GM12878 (cell line): ENCODE measurements at regions not wholly inside any gene's neighbourhood (a gene's known extent, or its start where the extent isn't known, plus 50 kb on each side); places are given as distances from the start of the nearest gene placed in this dataset.

Experiments used
- ATAC-seq: fragments of 200-7000 bp; cut with Tn5 transposase; 3 replicates; pipeline ENCODE4 v1.9.1; 2020; ENCODE audit warnings: mild to moderate bottlenecking, moderate library complexity
- BruUV-seq: library from RNA; stranded (reverse); fragments of 400-500 nt; replicated peaks from 2 replicates; lab custom pipeline; 2021; lab: Mats Ljungman, UMichigan
- CTCF ChIA-PET: fragments of 300-600 bp; sonication (Branson Sonifier 250); formaldehyde crosslinking; extraction: SDS; loops from one replicate; lab custom pipeline; 2021; ENCODE audit warnings: inconsistent platforms; lab: Yijun Ruan, JAX
- POLR2A ChIA-PET: fragments of 350-600 bp; formaldehyde crosslinking; extraction: SDS; loops from one replicate; lab custom pipeline; 2021; ENCODE audit warnings: inconsistent platforms; lab: Charles Lee
- RAD21 ChIA-PET: fragments of 300-600 bp; sonication (Branson Sonifier 250); formaldehyde crosslinking; loops from one replicate; lab custom pipeline; 2023; ENCODE audit warnings: antibody characterized with exemption; ENCODE audit not compliant: unreplicated experiment; lab: Charles Lee
- SMC1A ChIA-PET: fragments of 300-600 bp; sonication (Branson Sonifier 250); formaldehyde crosslinking; loops from one replicate; lab custom pipeline; 2023; ENCODE audit not compliant: unreplicated experiment, uncharacterized antibody; lab: Charles Lee
- DNase-seq: peaks from one replicate; pipeline ENCODE4 v3.0.0-alpha.2; 2011; ENCODE audit warnings: low read depth, low spot score
- FAIRE-seq: peaks from 3 replicates; lab custom pipeline; 2011; peaks lifted over from hg19 to GRCh38; lab: Jason Lieb, UNC
- H2AFZ ChIP-seq: 2 replicates; pipeline ENCODE4 v1.6.0; 2011; ENCODE audit warnings: low read depth, low read length, control low read depth; ENCODE audit not compliant: control insufficient read depth
- H3K27ac ChIP-seq: 2 replicates; pipeline ENCODE4 v1.5.1; 2011; ENCODE audit warnings: control low read depth; ENCODE audit not compliant: control insufficient read depth, insufficient read depth
- H3K27me3 ChIP-seq, 2 experiments: replicated peaks in 1 of 2; 2 replicates each; pipeline versions ENCODE4 v1.6.0 to v1.6.1; 2011; ENCODE audit warnings: low read length in 1 of 2; ENCODE audit not compliant: control insufficient read depth in 2 of 2, insufficient read depth in 2 of 2
- H3K36me3 ChIP-seq, 2 experiments: 2 replicates each; pipeline ENCODE4 v1.5.1; 2011; ENCODE audit warnings: low read length in 1 of 2; ENCODE audit not compliant: control insufficient read depth in 2 of 2, insufficient read depth in 2 of 2
- H3K4me1 ChIP-seq: 2 replicates; pipeline ENCODE4 v1.6.1; 2011; ENCODE audit warnings: mild to moderate bottlenecking, low read length, moderate library complexity, mixed read lengths; ENCODE audit not compliant: control insufficient read depth, insufficient read depth
- H3K4me2 ChIP-seq: 2 replicates; pipeline ENCODE4 v1.6.0; 2011; ENCODE audit warnings: control low read depth; ENCODE audit not compliant: control insufficient read depth, insufficient read depth
- H3K4me3 ChIP-seq: fragments of 200-600 bp; sonication (generic); 2 replicates; pipeline ENCODE4 v1.5.1; 2016
- H3K79me2 ChIP-seq: 2 replicates; pipeline ENCODE4 v1.6.0; 2011; ENCODE audit warnings: low read length; ENCODE audit not compliant: control insufficient read depth, insufficient read depth
- H3K9ac ChIP-seq: 2 replicates; pipeline ENCODE4 v1.8.0; 2011; ENCODE audit warnings: low read length, control low read depth, mixed read lengths; ENCODE audit not compliant: control insufficient read depth, insufficient read depth
- H3K9me3 ChIP-seq: replicated peaks from 3 replicates; pipeline ENCODE4 v1.5.1; 2011; ENCODE audit warnings: mild to moderate bottlenecking, low read length; ENCODE audit not compliant: control insufficient read depth, insufficient read depth
- H4K20me1 ChIP-seq: 2 replicates; pipeline ENCODE4 v1.6.0; 2011; ENCODE audit not compliant: control insufficient read depth, insufficient read depth
- BACH1 ChIP-seq: fragments of 450-650 bp; IDR thresholded peaks from 2 replicates; pipeline ENCODE4 v1.6.1; 2017; ENCODE audit warnings: mild to moderate bottlenecking, borderline replicate concordance
- CBX5 ChIP-seq: sonication (generic); IDR thresholded peaks from 2 replicates; pipeline ENCODE4 v1.6.1; 2016; ENCODE audit warnings: low read depth, moderate library complexity, mild to moderate bottlenecking, inconsistent platforms
- KLF5 ChIP-seq: fragments of 450-650 bp; IDR thresholded peaks from 2 replicates; pipeline ENCODE4 v1.6.1; 2014; ENCODE audit warnings: mild to moderate bottlenecking; ENCODE audit not compliant: partially characterized antibody
- MTA3 ChIP-seq: IDR thresholded peaks from 2 replicates; pipeline ENCODE4 v1.6.1; 2012; ENCODE audit warnings: low read length, inconsistent platforms, borderline replicate concordance
- NRF1 ChIP-seq: conservative IDR thresholded peaks from 2 replicates; pipeline ENCODE4 v1.6.1; 2011; ENCODE audit warnings: mild to moderate bottlenecking, low read depth, low read length, improper control_type of control experiment
- SPI1 ChIP-seq: IDR thresholded peaks from 2 replicates; pipeline ENCODE4 v1.6.1; 2011; ENCODE audit warnings: low read depth, mild to moderate bottlenecking, low read length, moderate library complexity, borderline replicate concordance; ENCODE audit not compliant: insufficient read depth
- STAT1 ChIP-seq: fragments of 450-650 bp; conservative IDR thresholded peaks from 2 replicates; pipeline ENCODE4 v1.6.1; 2014; ENCODE audit warnings: antibody characterized with exemption, mild to moderate bottlenecking
- ZBTB40 ChIP-seq: fragments of 450-650 bp; IDR thresholded peaks from 2 replicates; pipeline ENCODE4 v1.6.1; 2016; ENCODE audit warnings: mild to moderate bottlenecking, moderate library complexity, borderline replicate concordance
- ZNF274 ChIP-seq: IDR thresholded peaks from one replicate; pipeline ENCODE4 v1.8.0; 2011; ENCODE audit not compliant: insufficient read length, insufficient read depth
- WGBS: methylation state at CpG from one replicate; pipeline ENCODE4 v1.1.6; 2016; ENCODE audit warnings: low lambda C conversion rate; ENCODE audit not compliant: insufficient replicate concordance, insufficient coverage; ENCODE audit errors: missing lambda C conversion rate; 5-methylcytosine and 5-hydroxymethylcytosine counted together
- in situ Hi-C: fragments of 300-500 bp; cut with MboI; formaldehyde crosslinking; loops from 9 replicates; pipeline ENCODE4 v1.14.3; 2018; ENCODE audit warnings: mixed read lengths
- intact Hi-C: fragments of 100-400 bp; cut with micrococcal nuclease; formaldehyde crosslinking; loops from one replicate; pipeline ENCODE4 v1.14.2; 2022; ENCODE audit not compliant: unreplicated experiment

DNA sequence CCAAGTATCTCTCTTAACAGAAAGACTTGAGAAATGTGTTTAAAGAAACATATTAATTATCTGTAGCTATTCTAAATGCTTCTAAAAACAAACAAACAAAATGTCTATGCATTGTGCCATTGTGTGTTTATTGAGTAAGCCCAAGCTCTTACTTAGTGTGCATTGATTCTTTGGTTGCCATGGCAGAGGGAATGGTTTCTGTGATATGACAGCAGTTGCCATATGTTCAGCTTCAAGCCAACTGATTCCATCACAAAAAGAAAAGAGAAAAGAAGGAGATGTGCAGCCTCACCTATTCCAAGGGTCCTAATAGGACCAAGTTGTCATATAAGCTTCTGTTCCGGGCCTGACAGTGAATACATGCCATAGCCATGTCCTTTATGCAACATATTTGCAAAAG lies 457.5 kb downstream of the TOX3 start:
- DNase-seq (no peak), ATAC-seq (no peak), FAIRE-seq (no peak)
- Histone ChIP-seq H3K4me1 (no peaks in the 10 kb centered on the region), H2AFZ (no peak overlapping the region), H3K4me3 (no peak overlapping the region), H3K9me3 (no peaks in the 10 kb centered on the region), H3K4me2 (no peak overlapping the region), H3K9ac (no peak overlapping the region), H3K79me2 (no peaks in the 10 kb centered on the region), H3K27me3 (no peaks in the 10 kb centered on the region), H3K27ac (no peak overlapping the region), H3K36me3 (no peaks in the 10 kb centered on the region), H4K20me1 (no peaks in the 10 kb centered on the region)
- ChIA-PET CTCF (no interaction called here), RAD21 (no interaction called here), POLR2A (no interaction called here), SMC1A (no interaction called here)
- intact Hi-C loops (no loop called here), in situ Hi-C loops (no loop called here)
- no peak for TF ChIP-seq MTA3
- no peak for TF ChIP-seq BACH1
- no peak for TF ChIP-seq KLF5
- TF ChIP-seq ZNF274, result no peak
- no peak for TF ChIP-seq STAT1
- TF ChIP-seq SPI1, result no peak
- TF ChIP-seq CBX5, result no peak
- TF ChIP-seq ZBTB40, result no peak
- TF ChIP-seq NRF1, result no peak
- BruUV-seq, result no TSS peak
- WGBS, result 0% methylated on average over 1 of the region's 1 CpG
